ENCODE measurements at regions not wholly inside any gene's neighbourhood (a gene's known extent, or its start where the extent isn't known, plus 50 kb on each side); places are given as distances from the start of the nearest gene placed in this dataset.
A peak's percentile ranks its signal among the peaks of the same experiment; 100 is the strongest.
"Not testable (repeated sequence)": the region's sequence is repeated elsewhere in the genome, so short reads cannot be mapped to it uniquely, and the experiment has no call there.

- Mint-ChIP-seq H3K4me3 (no peak overlapping the region), H3K9me3 (peaks cover 4% of the 10 kb centered on the region), H3K4me1 (peaks cover 15% of the 10 kb centered on the region), H3K36me3 (peaks cover 17% of the 10 kb centered on the region), H3K27me3 (no peaks in the 10 kb centered on the region), H3K27ac (no peak overlapping the region)
- no peak for DNase-seq
Measured at GRCh38 chr2:54047658-54048057, 67.8 kb upstream of the ACYP2 start.

GRCh38 chr2:54047091-54047490 is 68.3 kb upstream of the ACYP2 start:
- no peak for DNase-seq
- Mint-ChIP-seq H3K36me3 (peaks cover 14% of the 10 kb centered on the region), H3K4me3 (no peak overlapping the region), H3K27me3 (no peaks in the 10 kb centered on the region), H3K9me3 (peaks cover 4% of the 10 kb centered on the region), H3K27ac (no peak overlapping the region), H3K4me1 (peaks cover 15% of the 10 kb centered on the region)

- H3K36me3 Mint-ChIP-seq = peaks cover 15% of the 10 kb centered on the region
- H3K27ac Mint-ChIP-seq = no peak overlapping the region
- peaks cover 9% of the 10 kb centered on the region for H3K4me1 Mint-ChIP-seq
- peaks cover 4% of the 10 kb centered on the region for H3K9me3 Mint-ChIP-seq
- no peak for DNase-seq
- H3K27me3 Mint-ChIP-seq = no peaks in the 10 kb centered on the region
- H3K4me3 Mint-ChIP-seq = no peak overlapping the region
Measured at GRCh38 chr2:54042897-54043620, 72.3 kb upstream of the PSME4 start.

- no peak for DNase-seq
- H3K9me3 Mint-ChIP-seq = peaks cover 4% of the 10 kb centered on the region
- H3K36me3 Mint-ChIP-seq = peaks cover 15% of the 10 kb centered on the region
- H3K27ac Mint-ChIP-seq = no peak overlapping the region
- peaks cover 4% of the 10 kb centered on the region for H3K4me1 Mint-ChIP-seq
- H3K27me3 Mint-ChIP-seq = no peaks in the 10 kb centered on the region
- H3K4me3 Mint-ChIP-seq = no peak overlapping the region
Measured at GRCh38 chr2:54042341-54042740, 71.5 kb upstream of the PSME4 start.

- Mint-ChIP-seq H3K27me3 (no peaks in the 10 kb centered on the region), H3K27ac (no peak overlapping the region), H3K4me3 (no peak overlapping the region), H3K4me1 (no peaks in the 10 kb centered on the region), H3K9me3 (peaks cover 4% of the 10 kb centered on the region), H3K36me3 (peaks cover 15% of the 10 kb centered on the region)
- DNase-seq = peak; percentile 74
Measured at GRCh38 chr2:54041135-54041534, 70.3 kb upstream of the PSME4 start.

DNA sequence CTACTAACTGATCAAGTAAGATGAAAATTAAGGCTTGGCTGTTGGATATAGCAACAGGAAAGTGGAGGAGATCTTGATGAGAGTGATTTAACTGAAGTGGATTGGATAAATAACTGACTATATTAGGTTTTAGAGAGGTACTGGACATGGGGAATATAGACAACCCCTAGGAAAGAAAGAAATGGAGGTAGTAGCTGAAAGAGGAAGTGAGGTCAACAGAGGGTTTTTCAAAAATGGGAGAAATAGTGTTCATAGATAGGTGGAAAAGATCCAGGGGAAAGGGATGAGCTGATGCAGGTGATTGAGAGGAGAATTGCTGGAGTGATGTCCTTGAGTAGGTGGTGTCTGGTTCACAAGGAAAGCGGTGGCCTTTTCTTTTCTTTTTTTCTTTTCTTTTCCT is 69.9 kb upstream of the PSME4 start:
- no peak overlapping the region for H3K4me3 Mint-ChIP-seq
- DNase-seq = no peak
- peaks cover 4% of the 10 kb centered on the region for H3K9me3 Mint-ChIP-seq
- no peaks in the 10 kb centered on the region for H3K4me1 Mint-ChIP-seq
- H3K27me3 Mint-ChIP-seq = no peaks in the 10 kb centered on the region
- H3K36me3 Mint-ChIP-seq = peaks cover 12% of the 10 kb centered on the region
- H3K27ac Mint-ChIP-seq = no peak overlapping the region

DNA sequence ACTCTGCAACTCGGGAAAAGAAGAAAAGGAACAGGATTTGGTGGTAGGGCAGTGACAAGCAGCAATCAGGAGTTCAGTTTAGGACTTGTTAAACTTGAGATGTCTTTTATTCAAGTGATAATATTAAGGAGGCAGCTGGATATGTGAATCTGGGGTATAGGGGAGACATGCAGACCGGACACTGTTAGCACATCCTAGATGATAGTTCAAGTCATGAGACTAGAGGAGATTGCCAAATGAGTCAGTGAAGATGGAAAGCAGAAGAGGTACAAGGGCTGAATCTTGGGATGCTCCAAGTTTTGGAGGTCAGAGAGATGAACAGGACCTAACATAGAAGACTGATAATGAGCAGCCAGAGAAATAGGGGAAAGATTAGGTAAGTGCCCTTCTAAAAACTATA is 69.5 kb upstream of the PSME4 start:
- Mint-ChIP-seq H3K4me1 (no peaks in the 10 kb centered on the region), H3K4me3 (no peak overlapping the region), H3K36me3 (peaks cover 8% of the 10 kb centered on the region), H3K9me3 (peaks cover 3% of the 10 kb centered on the region), H3K27me3 (no peaks in the 10 kb centered on the region), H3K27ac (no peak overlapping the region)
- no peak for DNase-seq

GRCh38 chr2:54038835-54039234 is 68.0 kb upstream of the PSME4 start:
- Mint-ChIP-seq H3K27ac (no peak overlapping the region), H3K4me3 (no peak overlapping the region), H3K9me3 (no peaks in the 10 kb centered on the region), H3K27me3 (no peaks in the 10 kb centered on the region), H3K4me1 (no peaks in the 10 kb centered on the region), H3K36me3 (peaks cover 3% of the 10 kb centered on the region)
- no peak for DNase-seq

GRCh38 chr2:54031288-54031687 is 60.5 kb upstream of the PSME4 start:
- not testable (repeated sequence) for DNase-seq, H3K4me1 Mint-ChIP-seq, H3K27me3 Mint-ChIP-seq, H3K9me3 Mint-ChIP-seq, H3K27ac Mint-ChIP-seq, H3K4me3 Mint-ChIP-seq
- peaks cover 11% of the 10 kb centered on the region for H3K36me3 Mint-ChIP-seq

- Mint-ChIP-seq H3K9me3 (peaks cover 5% of the 10 kb centered on the region), H3K27ac (no peak overlapping the region), H3K36me3 (peaks cover 14% of the 10 kb centered on the region), H3K4me1 (peaks cover 1% of the 10 kb centered on the region), H3K4me3 (no peak overlapping the region), H3K27me3 (no peaks in the 10 kb centered on the region)
- DNase-seq = no peak
Measured at GRCh38 chr2:54030806-54031205, 60.0 kb upstream of the PSME4 start.

- no peak for DNase-seq
Measured at GRCh38 chr2:54030396-54030741, 59.6 kb upstream of the PSME4 start.

GRCh38 chr2:54029721-54030395 is 59.1 kb upstream of the PSME4 start:
- Mint-ChIP-seq H3K27me3 (no peaks in the 10 kb centered on the region), H3K9me3 (peaks cover 9% of the 10 kb centered on the region), H3K4me1 (peaks cover 1% of the 10 kb centered on the region), H3K27ac (no peak overlapping the region), H3K36me3 (peaks cover 15% of the 10 kb centered on the region), H3K4me3 (no peak overlapping the region)
- DNase-seq = no peak

More at GRCh38 chr2:54030396-54030741, 59.6 kb upstream of the PSME4 start:
- Mint-ChIP-seq H3K4me1 (peaks cover 1% of the 10 kb centered on the region), H3K27ac (no peak overlapping the region), H3K27me3 (no peaks in the 10 kb centered on the region), H3K9me3 (peaks cover 7% of the 10 kb centered on the region), H3K36me3 (peaks cover 15% of the 10 kb centered on the region), H3K4me3 (no peak overlapping the region)

DNA sequence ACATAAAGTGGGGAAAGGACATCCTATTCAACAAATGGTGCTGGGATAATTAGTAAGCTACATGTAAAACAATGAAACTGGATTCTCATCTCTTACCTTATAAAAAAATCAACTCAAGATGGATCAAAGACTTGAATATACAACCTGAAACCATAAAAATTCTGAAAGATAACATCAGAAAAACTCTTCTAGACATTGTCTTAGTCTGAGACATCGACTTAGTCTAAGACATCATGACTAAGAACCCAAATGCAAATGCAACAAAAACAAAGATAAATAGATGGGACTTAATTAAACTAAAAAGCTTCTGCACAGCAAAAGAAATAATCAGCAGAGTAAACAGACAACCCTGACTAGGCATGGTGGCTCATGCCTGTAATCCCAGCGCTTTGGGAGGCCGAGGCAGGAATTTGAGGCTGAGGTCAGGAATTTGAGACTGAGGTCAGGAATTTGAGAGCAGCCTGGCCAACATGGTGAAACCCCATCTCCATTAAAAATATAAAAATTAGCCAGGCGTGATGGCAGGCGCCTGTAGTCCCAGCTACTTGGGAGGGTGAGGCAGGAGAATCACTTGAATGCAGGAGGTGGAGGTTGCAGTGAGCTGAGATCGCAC is 54.8 kb upstream of the PSME4 start:
- DNase-seq, H3K4me1 Mint-ChIP-seq, H3K4me3 Mint-ChIP-seq, H3K27ac Mint-ChIP-seq, H3K27me3 Mint-ChIP-seq: not testable (repeated sequence)
- peaks cover 18% of the 10 kb centered on the region for H3K36me3 Mint-ChIP-seq
- peaks cover 13% of the 10 kb centered on the region for H3K9me3 Mint-ChIP-seq

GRCh38 chr2:54024576-54024975 is 53.8 kb upstream of the PSME4 start:
- Mint-ChIP-seq H3K36me3 (peaks cover 21% of the 10 kb centered on the region), H3K27ac (no peak overlapping the region), H3K9me3 (peaks cover 13% of the 10 kb centered on the region), H3K4me3 (no peak overlapping the region), H3K4me1 (no peaks in the 10 kb centered on the region), H3K27me3 (no peaks in the 10 kb centered on the region)
- no peak for DNase-seq

GRCh38 chr2:54021702-54022101 is 50.9 kb upstream of the PSME4 start:
- H3K27me3 Mint-ChIP-seq = no peaks in the 10 kb centered on the region
- H3K4me3 Mint-ChIP-seq = no peak overlapping the region
- H3K9me3 Mint-ChIP-seq = peaks cover 13% of the 10 kb centered on the region
- H3K27ac Mint-ChIP-seq = no peak overlapping the region
- H3K4me1 Mint-ChIP-seq = no peaks in the 10 kb centered on the region
- peaks cover 28% of the 10 kb centered on the region for H3K36me3 Mint-ChIP-seq
- DNase-seq = no peak
